GOT3 (cell line): ENCODE measurements at regions not wholly inside any gene's neighbourhood (a gene's known extent, or its start where the extent isn't known, plus 50 kb on each side); places are given as distances from the start of the nearest gene placed in this dataset.
"Not testable (repeated sequence)": the region's sequence is repeated elsewhere in the genome, so short reads cannot be mapped to it uniquely, and the experiment has no call there.

ENCODE experiments used
- DNase-seq: peaks from one replicate; lab custom pipeline; 2025; ENCODE audit warnings: mixed read lengths; lab: John Stamatoyannopoulos, UW

GRCh38 chr17:74141612-74142011, 61.9 kb upstream of the RPL38 start:
- no peak for DNase-seq

GRCh38 chr17:74143318-74143717, 60.2 kb upstream of the RPL38 start:
- DNase-seq, result not testable (repeated sequence)

GRCh38 chr17:74145756-74146155, 57.7 kb upstream of the RPL38 start:
- no peak for DNase-seq

- DNase-seq, result no peak
Measured at GRCh38 chr17:74146196-74146595, 57.3 kb upstream of the RPL38 start.

GRCh38 chr17:74147056-74147835, 56.2 kb upstream of the RPL38 start:
- DNase-seq, result no peak

GRCh38 chr17:74147966-74148365, 55.5 kb upstream of the RPL38 start:
- no peak for DNase-seq

GRCh38 chr17:74148446-74148845, 55.0 kb upstream of the RPL38 start:
- no peak for DNase-seq

GRCh38 chr17:74148901-74149596, 54.4 kb upstream of the RPL38 start:
- DNase-seq, result no peak

GRCh38 chr17:74149597-74150427, 53.7 kb upstream of the RPL38 start:
- no peak for DNase-seq

- no peak for DNase-seq
Measured at GRCh38 chr17:74150428-74151025, 53.0 kb upstream of the RPL38 start.

GRCh38 chr17:74151551-74152315, 51.7 kb upstream of the RPL38 start:
- DNase-seq, result no peak

GRCh38 chr17:74152591-74153455, 50.7 kb upstream of the RPL38 start:
- no peak for DNase-seq

GRCh38 chr17:74153456-74153810, 50.0 kb upstream of the RPL38 start:
- DNase-seq, result no peak
